HG02759 (cell line): ENCODE measurements at regions not wholly inside any gene's neighbourhood (a gene's known extent, or its start where the extent isn't known, plus 50 kb on each side); places are given as distances from the start of the nearest gene placed in this dataset.
A peak's percentile ranks its signal among the peaks of the same experiment; 100 is the strongest.

ENCODE experiments used
- ATAC-seq: cut with Tn5 transposase; IDR thresholded peaks from one replicate; pipeline ENCODE4 v1.9.1; 2021; ENCODE audit warnings: mild to moderate bottlenecking, moderate library complexity; ENCODE audit not compliant: unreplicated experiment

DNA sequence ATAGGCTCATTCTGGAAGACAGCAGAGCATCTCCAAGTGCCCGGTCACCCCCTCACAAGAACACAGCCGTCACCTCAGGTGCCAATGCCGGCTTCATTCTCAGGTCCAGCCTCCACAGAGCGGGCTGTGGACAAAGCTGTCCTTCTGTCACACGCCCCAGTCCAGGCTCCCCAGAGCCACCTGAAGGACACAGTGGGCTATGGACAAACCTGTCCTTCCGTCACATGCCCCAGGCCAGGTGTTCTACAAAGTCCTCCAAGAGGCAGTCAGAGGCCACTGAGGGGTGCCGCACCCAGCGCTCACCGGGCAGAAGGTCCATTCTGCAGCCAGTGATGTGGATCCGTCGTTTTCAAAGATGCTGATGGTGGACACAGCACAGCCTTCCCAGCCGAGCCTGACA, 173.2 kb upstream of the PPP2R2D start:
- no peak for ATAC-seq

- ATAC-seq, result no peak
Measured at GRCh38 chr10:131728286-131729228, 172.3 kb upstream of the PPP2R2D start.

GRCh38 chr10:131729361-131729760, 171.4 kb upstream of the PPP2R2D start:
- no peak for ATAC-seq

DNA sequence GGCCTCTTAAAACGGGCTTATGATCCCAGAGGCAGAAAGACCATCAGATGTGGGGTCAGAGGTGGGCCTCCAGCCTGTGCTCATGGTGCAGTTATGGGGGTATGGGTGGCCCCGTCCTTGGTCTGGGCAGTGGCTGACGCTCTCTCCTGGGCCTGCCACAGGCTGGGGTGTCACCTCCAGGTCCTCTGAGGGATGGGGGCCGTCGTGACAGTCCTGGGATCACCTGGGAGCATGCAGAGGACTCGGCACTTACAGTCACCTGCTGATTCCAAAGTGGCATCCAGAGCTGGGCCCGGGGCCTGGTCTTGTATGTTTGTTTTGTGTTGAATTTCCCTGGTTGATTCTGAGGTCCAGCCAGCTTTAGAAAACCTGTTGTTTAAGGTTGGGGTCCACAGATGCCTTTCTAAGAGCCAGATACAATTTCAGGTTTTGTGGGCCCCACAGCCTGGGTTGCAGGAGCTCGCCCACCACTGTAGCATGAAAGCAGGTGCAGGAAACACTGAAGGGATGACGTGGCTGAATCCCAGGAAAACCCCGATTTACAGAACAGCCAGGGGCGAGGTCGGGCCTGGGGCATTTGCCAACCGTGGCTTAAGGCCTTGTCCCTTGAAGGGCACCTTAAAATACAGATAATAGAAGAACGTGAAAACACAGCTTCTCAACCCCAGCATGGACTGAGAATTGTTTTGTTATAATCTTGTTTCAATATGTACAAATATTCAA, 170.7 kb upstream of the PPP2R2D start:
- ATAC-seq, result no peak

GRCh38 chr10:131730771-131731497, 169.9 kb upstream of the PPP2R2D start:
- ATAC-seq, result no peak

- ATAC-seq, result no peak
Measured at GRCh38 chr10:131731780-131732630, 168.8 kb upstream of the PPP2R2D start.

- no peak for ATAC-seq
Measured at GRCh38 chr10:131732631-131733127, 168.1 kb upstream of the PPP2R2D start.

DNA sequence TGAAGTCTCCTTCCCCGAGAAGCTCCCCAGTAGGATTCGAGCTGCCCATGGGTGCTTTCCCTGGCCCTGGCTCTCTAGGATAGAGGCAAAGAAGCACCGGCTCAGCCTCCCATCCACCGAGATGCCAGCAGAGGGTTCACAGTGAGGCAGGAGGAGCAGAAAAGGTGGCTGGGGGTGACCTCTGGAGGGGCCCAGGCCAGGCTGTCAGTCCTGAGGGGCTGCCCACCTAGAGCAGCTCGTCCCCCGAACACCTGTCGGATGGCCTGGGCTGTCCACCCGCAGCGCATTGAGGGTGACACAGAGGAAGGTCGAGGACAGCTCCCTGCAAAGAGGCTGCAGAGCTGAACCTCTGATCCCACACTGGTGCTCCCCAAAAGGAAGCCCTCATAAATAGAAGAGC, 167.2 kb upstream of the PPP2R2D start:
- no peak for ATAC-seq

- no peak for ATAC-seq
Measured at GRCh38 chr10:131735577-131735976, 165.2 kb upstream of the PPP2R2D start.

DNA sequence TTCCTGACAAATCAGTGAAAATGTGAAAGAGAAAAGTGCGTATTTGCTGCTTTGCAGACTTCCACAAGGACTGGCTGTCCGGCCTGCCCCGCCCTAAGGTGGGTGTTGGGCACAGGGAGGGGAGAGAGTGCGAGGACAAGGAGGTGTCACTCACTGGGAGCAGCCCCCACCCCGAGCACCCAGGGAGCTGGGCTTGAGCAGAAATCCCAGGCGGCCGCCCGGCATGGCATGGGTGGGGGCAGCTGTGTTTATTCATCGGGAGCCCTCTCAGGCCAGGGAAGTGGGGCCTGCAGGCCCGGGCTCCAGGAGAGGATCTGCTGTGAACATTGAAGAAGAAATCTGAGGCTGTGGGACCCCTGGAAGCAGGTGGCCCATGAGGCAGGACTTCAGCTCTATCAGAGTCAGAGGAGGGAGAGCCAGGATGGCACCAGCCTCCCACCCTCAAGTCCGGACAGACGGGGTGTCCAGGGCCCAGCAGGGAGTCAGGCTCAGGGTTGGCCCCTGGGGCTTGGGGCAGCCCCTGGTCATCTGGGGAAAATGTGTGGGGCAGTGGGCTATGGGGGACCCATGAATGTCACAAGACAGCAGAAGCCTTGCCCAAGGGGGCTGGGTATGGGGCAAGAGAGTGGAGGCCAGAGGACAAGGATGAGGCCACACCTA, 164.4 kb upstream of the PPP2R2D start:
- ATAC-seq, result no peak

- no peak for ATAC-seq
Measured at GRCh38 chr10:131737543-131738395, 163.0 kb upstream of the PPP2R2D start.

DNA sequence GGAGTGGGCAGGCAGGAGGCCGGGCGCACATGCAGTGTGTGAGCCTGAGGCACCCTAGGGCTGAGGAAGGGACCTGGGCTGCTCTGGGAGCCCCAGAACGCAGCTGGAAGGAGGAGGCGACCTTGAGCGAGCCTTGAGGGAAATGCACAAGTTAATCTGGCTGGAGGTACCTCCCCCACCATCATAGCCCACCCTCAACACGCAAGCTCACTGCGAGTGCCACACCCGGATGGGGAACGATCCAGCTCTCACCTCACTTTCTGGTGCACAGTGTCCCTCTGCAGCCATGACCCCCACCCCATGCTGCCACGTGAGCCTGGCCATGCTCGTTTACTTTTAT, 162.4 kb upstream of the PPP2R2D start:
- no peak for ATAC-seq

GRCh38 chr10:131739206-131739605, 161.6 kb upstream of the PPP2R2D start:
- no peak for ATAC-seq

- no peak for ATAC-seq
Measured at GRCh38 chr10:131742500-131742951, 158.3 kb upstream of the PPP2R2D start.

DNA sequence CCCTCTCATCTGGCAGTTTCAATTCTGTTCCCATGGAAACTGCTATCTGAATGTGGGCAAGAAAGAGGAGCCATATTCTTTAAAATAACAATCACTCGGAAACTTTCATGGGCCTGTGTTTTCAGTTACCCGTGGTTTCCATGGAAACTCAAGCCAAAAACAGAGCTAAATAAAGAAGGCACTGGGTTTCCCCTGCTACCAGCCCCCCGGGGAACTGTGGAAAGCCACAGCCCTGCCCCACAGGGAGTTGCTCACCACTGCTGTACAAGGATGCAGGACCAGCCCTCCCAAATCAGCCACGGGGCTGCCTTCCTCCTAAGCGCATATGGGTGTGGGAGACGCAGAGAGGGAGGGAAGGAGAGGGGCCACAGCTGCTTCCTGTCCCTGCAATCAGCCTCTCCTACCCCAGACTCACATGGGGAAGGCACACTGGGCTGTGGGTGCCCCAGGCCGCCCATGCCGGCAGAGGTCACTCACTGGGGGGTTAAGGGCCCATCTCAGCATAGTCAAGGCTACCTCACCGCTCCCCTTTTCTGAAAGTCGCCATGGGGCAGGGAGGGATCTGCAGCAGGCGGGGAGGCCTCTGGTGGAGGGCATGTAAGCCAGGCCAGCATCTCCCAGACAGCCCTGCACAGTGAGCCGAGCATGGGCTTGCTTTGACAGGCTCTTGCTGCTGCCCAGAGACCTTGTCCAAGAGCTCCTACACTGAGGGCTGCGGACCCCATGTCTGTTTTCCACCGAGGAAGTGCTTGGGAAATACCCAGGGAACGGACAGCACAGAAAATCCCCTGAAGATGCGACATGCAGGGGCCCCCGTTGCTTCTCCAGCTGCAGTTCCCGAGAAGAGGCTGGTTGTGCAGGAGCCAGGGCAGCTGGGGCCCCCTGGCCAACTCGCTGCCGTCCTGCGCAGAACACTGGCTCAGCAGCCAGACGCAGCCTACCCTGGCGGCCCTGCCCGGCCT, 157.3 kb upstream of the PPP2R2D start:
- ATAC-seq, result peak; percentile 74

DNA sequence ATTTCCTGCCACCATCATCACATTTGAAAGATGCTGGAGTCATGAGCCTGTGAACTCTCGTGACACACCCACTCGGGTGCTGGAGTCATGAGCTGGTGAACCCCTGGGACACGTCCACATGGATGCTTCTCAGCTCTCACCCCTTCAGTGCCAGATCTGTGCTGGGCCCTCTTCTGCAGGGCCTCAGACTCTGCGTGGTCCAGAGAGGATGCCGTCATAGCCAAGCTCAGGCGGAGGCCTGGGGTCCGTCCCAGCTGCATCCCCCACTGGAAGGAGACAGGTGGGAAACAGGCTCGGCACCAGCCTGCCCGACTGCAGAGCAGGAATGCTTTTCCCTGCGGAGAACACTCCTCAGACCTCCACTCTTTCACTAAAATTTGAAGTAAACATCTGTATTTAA, 156.5 kb upstream of the PPP2R2D start:
- ATAC-seq, result no peak

DNA sequence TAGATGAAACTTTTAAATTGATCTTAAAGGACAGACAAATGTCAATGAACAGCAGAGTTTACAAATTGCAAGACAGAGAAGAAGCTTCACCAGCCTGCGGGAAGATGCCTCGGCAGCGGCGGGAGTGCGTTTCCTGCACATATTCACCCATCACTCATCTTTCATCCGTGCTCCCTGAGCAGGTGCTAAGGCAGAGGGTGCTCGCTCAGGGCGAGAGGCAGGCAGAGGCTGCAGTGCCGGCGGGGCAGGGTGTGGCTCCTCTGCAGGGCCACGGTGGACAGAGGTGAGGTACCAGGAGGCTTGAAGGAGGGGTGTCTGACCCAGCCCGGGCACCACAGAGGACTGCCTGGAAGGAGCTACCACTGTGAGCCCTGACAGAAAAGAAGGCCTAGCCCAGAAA, 155.2 kb upstream of the PPP2R2D start:
- ATAC-seq, result no peak

GRCh38 chr10:131746241-131746711, 154.5 kb upstream of the PPP2R2D start:
- no peak for ATAC-seq
